ENCODE measurements at regions not wholly inside any gene's neighbourhood (a gene's known extent, or its start where the extent isn't known, plus 50 kb on each side); places are given as distances from the start of the nearest gene placed in this dataset.

DNA sequence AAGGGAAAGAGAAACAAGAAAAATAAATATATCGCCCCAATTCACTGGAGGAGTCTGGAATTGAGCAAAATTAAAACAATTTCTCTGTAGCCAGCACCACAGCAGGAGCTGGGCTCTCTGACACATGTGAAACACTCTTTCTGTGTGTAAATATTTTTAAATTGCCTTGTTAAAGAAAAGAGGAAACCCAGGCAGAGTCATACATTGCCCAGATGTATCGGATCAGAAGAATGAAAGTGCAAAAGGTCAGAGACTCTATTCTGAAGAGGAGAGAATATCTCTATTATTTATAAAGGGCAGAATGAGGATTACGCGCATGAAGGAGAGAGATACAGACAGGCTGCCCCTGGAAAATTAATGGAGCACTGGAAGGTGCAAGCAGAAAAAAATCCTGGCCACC lies 127.0 kb upstream of the MAN1A1 start:
- in situ Hi-C loops (cut with MboI; ENCODE audit: low pct_unique_long_range_greater_than_20kb, low sequenced_read_pairs, unreplicated experiment): no loop called here
- no peak for DNase-seq (ENCODE audit: low spot score)
- TF ChIP-seq, protein P1, sequence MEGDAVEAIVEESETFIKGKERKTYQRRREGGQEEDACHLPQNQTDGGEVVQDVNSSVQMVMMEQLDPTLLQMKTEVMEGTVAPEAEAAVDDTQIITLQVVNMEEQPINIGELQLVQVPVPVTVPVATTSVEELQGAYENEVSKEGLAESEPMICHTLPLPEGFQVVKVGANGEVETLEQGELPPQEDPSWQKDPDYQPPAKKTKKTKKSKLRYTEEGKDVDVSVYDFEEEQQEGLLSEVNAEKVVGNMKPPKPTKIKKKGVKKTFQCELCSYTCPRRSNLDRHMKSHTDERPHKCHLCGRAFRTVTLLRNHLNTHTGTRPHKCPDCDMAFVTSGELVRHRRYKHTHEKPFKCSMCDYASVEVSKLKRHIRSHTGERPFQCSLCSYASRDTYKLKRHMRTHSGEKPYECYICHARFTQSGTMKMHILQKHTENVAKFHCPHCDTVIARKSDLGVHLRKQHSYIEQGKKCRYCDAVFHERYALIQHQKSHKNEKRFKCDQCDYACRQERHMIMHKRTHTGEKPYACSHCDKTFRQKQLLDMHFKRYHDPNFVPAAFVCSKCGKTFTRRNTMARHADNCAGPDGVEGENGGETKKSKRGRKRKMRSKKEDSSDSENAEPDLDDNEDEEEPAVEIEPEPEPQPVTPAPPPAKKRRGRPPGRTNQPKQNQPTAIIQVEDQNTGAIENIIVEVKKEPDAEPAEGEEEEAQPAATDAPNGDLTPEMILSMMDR (IDR thresholded peaks at IDR 0.05; ENCODE audit: extremely low read depth, insufficient read depth, missing control alignments): no peak

DNA sequence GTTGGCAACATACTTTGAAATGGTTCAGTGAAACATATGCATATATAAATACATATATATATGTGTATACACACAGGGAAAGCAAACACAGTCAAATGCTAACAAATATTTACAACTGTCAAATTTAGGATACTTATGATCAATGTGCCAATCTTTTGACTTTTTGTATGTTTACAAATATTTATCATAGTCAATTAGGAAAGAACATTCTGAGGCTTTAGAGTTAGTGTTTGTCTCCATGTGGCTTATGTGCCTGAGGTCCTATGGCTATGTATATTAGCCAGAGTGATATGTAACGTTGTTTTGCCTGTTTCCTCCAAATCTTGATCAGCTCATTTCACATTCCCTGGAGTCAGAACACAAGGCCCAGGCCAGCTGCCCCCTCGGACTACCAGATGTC lies 126.5 kb upstream of the MAN1A1 start:
- in situ Hi-C loops (cut with MboI; ENCODE audit: low pct_unique_long_range_greater_than_20kb, low sequenced_read_pairs, unreplicated experiment): no loop called here
- DNase-seq (ENCODE audit: low spot score): no peak
- TF ChIP-seq, protein P1 (IDR thresholded peaks at IDR 0.05; ENCODE audit: extremely low read depth, insufficient read depth, missing control alignments): no peak

DNA sequence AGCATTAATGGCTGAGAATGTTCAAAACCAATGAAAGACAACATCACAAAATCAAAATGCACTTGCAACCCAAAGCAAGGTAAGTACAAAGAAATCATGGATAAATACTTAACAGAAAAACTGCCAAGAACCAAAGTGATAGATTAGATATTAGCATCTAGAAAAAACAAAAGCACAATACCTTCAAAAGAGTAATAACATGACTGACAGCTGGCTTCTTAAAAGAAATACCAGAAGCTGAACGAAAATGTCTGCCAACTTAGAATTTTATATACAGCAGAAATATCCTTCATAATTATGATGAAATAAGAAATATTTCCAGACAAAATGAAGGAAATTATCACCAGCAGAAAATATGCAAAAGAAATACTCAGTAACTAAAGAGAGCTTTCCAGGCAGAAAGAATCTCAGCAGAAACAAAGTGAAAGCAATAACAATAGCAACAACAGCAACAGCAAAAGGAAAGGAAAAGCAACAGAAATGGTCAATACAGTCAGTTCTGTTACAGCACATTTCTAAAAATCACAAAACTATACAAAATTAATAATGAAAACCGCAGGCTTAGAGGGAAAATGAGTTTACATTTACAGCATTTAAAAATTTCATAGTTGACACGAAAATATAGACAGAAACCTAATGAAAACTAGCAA lies 121.5 kb upstream of the MAN1A1 start:
- in situ Hi-C loops (cut with MboI; ENCODE audit: low pct_unique_long_range_greater_than_20kb, low sequenced_read_pairs, unreplicated experiment): no loop called here

DNA sequence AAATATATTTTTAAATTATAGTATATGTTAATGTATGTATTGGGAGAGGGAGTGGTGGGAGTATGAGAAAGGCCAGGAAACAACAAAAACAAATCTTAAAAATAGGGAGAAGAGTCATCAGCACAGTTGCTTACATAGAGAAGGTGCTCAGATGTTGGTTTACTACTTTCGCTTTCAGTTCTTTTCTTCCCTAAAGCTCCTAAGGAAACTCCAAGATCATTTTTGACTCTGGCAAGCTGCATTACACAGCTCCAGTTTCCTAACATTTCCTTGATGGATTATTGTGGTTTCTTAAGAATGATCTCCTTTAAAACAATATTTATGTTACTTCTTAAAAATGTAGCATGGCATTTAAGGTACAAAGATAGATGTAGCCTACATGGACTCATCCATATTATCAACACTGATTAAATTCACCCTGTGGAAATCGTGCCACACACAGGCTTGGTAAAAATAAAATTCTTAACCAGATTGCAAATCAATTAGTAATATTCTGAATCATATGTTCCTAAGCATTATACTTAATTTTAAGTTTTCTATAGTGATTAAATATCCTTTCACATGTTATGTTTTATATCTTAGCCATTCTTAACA lies 118.0 kb upstream of the MAN1A1 start:
- no peak for DNase-seq (ENCODE audit: low spot score)

More for the DNA sequence above, 121.5 kb upstream of the MAN1A1 start:
- TF ChIP-seq, protein P1 (IDR thresholded peaks at IDR 0.05; ENCODE audit: extremely low read depth, insufficient read depth, missing control alignments): no peak
- no peak for DNase-seq (ENCODE audit: low spot score)

DNA sequence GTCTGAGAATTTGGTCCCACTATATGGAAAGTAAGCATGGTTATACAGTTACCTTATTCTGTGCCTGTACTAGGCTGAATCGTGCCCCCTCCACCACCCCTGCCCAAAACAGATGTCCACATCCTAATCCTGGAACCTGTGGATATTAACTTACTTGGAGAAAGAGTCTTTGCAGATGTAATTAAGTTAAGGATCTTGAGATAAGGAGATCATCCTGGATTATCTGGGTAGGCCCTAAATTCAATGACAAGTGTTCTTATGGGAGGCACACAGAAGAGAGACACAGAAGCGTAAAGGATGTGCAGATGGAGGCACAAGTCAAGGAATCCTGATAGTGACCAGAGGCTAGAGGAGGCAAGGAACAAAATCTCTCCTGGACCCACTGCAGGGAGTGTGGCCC lies 116.7 kb upstream of the MAN1A1 start:
- in situ Hi-C loops (cut with MboI; ENCODE audit: low pct_unique_long_range_greater_than_20kb, low sequenced_read_pairs, unreplicated experiment): no loop called here
- TF ChIP-seq, protein P1 (IDR thresholded peaks at IDR 0.05; ENCODE audit: extremely low read depth, insufficient read depth, missing control alignments): no peak
- no peak for DNase-seq (ENCODE audit: low spot score)

More for the DNA sequence above, 118.0 kb upstream of the MAN1A1 start:
- TF ChIP-seq, protein P1 (IDR thresholded peaks at IDR 0.05; ENCODE audit: extremely low read depth, insufficient read depth, missing control alignments): no peak
- in situ Hi-C loops (cut with MboI; ENCODE audit: low pct_unique_long_range_greater_than_20kb, low sequenced_read_pairs, unreplicated experiment): no loop called here

DNA sequence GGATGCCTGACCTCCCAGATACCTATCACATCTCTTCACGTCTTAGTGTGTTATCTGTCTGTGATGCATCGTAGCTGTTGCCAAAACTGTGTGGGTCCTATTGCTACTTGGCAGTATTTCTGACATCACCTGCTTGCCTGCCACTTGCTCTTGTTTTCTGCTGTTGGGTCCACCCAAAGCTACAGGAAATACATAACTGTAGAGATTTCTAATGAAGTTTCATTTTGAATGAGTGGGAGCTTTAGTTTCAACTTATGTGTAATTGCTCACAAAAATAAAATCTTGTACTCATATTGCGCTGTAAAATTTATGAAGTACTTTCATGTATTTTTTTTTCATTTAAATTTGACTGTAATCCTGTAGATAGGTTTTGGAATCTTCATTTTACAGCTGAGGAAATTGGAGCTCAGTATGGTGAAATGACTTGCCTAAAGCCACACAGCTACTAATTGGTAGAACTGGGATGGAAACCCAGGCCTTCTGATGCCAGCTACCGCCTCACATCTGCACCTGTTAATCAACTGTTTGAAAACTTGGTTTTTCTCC lies 113.6 kb upstream of the MAN1A1 start:
- in situ Hi-C loops (cut with MboI; ENCODE audit: low pct_unique_long_range_greater_than_20kb, low sequenced_read_pairs, unreplicated experiment): no loop called here
- DNase-seq (ENCODE audit: low spot score): no peak
- TF ChIP-seq, protein P1 (IDR thresholded peaks at IDR 0.05; ENCODE audit: extremely low read depth, insufficient read depth, missing control alignments): no peak

All from GM13977 (cell line).